ES-I3 (cell line): ENCODE measurements at regions not wholly inside any gene's neighbourhood (a gene's known extent, or its start where the extent isn't known, plus 50 kb on each side); places are given as distances from the start of the nearest gene placed in this dataset.
"Not testable (repeated sequence)": the region's sequence is repeated elsewhere in the genome, so short reads cannot be mapped to it uniquely, and the experiment has no call there.

Experiments
- H3K36me3 ChIP-seq: 2 replicates; pipeline ENCODE4 v1.6.1; 2013; ENCODE audit warnings: mild to moderate bottlenecking, low read length, control low read depth, moderate library complexity; ENCODE audit not compliant: insufficient read depth
- H3K4me1 ChIP-seq: 2 replicates; pipeline ENCODE4 v1.6.1; 2013; ENCODE audit warnings: mild to moderate bottlenecking, control low read depth, low read length; ENCODE audit not compliant: insufficient read depth
- H3K9ac ChIP-seq: 2 replicates; pipeline ENCODE4 v1.6.1; 2013; ENCODE audit warnings: low read depth, mild to moderate bottlenecking, low read length, moderate library complexity
- H3K9me3 ChIP-seq: 2 replicates; pipeline ENCODE4 v1.6.1; 2013; ENCODE audit warnings: mild to moderate bottlenecking, low read length, moderate library complexity; ENCODE audit not compliant: control insufficient read depth, insufficient read depth

GRCh38 chr4:124060261-124060918, 652.1 kb downstream of the ANKRD50 start:
- no peak overlapping the region for H3K9ac ChIP-seq
- H3K4me1 ChIP-seq = no peaks in the 10 kb centered on the region
- peaks cover 3% of the 10 kb centered on the region; the same call in 1 of the 2 replicates for H3K9me3 ChIP-seq
- H3K36me3 ChIP-seq = no peaks in the 10 kb centered on the region

GRCh38 chr4:124061413-124061812, 651.1 kb downstream of the ANKRD50 start:
- Histone ChIP-seq H3K4me1 (no peaks in the 10 kb centered on the region), H3K9ac (no peak overlapping the region), H3K9me3 (peaks cover 3% of the 10 kb centered on the region; the same call in 1 of the 2 replicates), H3K36me3 (no peaks in the 10 kb centered on the region)

- Histone ChIP-seq H3K9me3 (peaks cover 3% of the 10 kb centered on the region), H3K9ac (no peak overlapping the region), H3K36me3 (no peaks in the 10 kb centered on the region), H3K4me1 (no peaks in the 10 kb centered on the region)
Observed at GRCh38 chr4:124065422-124065821, 647.1 kb downstream of the ANKRD50 start.

GRCh38 chr4:124065936-124066335, 646.6 kb downstream of the ANKRD50 start:
- Histone ChIP-seq H3K36me3 (no peaks in the 10 kb centered on the region), H3K9me3 (peaks cover 3% of the 10 kb centered on the region), H3K4me1 (no peaks in the 10 kb centered on the region), H3K9ac (no peak overlapping the region)

- Histone ChIP-seq H3K36me3 (no peaks in the 10 kb centered on the region), H3K4me1 (no peaks in the 10 kb centered on the region), H3K9me3 (peaks cover 3% of the 10 kb centered on the region), H3K9ac (no peak overlapping the region)
Observed at GRCh38 chr4:124066595-124066994, 645.9 kb downstream of the ANKRD50 start.

- Histone ChIP-seq H3K36me3 (no peaks in the 10 kb centered on the region), H3K9me3 (peaks cover 3% of the 10 kb centered on the region), H3K9ac (no peak overlapping the region), H3K4me1 (no peaks in the 10 kb centered on the region)
Observed at GRCh38 chr4:124067046-124067445, 645.5 kb downstream of the ANKRD50 start.

GRCh38 chr4:124070688-124071484, 641.6 kb downstream of the ANKRD50 start:
- Histone ChIP-seq H3K36me3 (no peaks in the 10 kb centered on the region), H3K9ac (no peak overlapping the region), H3K9me3 (no peaks in the 10 kb centered on the region; the same call in none of the 2 replicates), H3K4me1 (no peaks in the 10 kb centered on the region)

- not testable (repeated sequence) for H3K9me3 ChIP-seq, H3K9ac ChIP-seq, H3K36me3 ChIP-seq
Observed at GRCh38 chr4:124075276-124075675, 637.3 kb downstream of the ANKRD50 start.

GRCh38 chr4:124079174-124079780, 633.3 kb downstream of the ANKRD50 start:
- Histone ChIP-seq H3K4me1 (no peaks in the 10 kb centered on the region), H3K9ac (no peak overlapping the region), H3K36me3 (no peaks in the 10 kb centered on the region), H3K9me3 (no peaks in the 10 kb centered on the region; the same call in 1 of the 2 replicates)

More at GRCh38 chr4:124075276-124075675, 637.3 kb downstream of the ANKRD50 start:
- not testable (repeated sequence) for H3K4me1 ChIP-seq

GRCh38 chr4:124083711-124084110, 628.8 kb downstream of the ANKRD50 start:
- Histone ChIP-seq H3K4me1 (no peaks in the 10 kb centered on the region), H3K9me3 (no peaks in the 10 kb centered on the region; the same call in 1 of the 2 replicates), H3K36me3 (no peaks in the 10 kb centered on the region), H3K9ac (no peak overlapping the region)

GRCh38 chr4:124085561-124086180, 626.9 kb downstream of the ANKRD50 start:
- Histone ChIP-seq H3K36me3 (no peaks in the 10 kb centered on the region), H3K4me1 (no peaks in the 10 kb centered on the region), H3K9ac (no peak overlapping the region), H3K9me3 (no peaks in the 10 kb centered on the region)

- no peaks in the 10 kb centered on the region for H3K36me3 ChIP-seq
- no peak overlapping the region for H3K9ac ChIP-seq
- H3K9me3 ChIP-seq = no peaks in the 10 kb centered on the region
- no peaks in the 10 kb centered on the region for H3K4me1 ChIP-seq
Observed at GRCh38 chr4:124090021-124090420, 622.5 kb downstream of the ANKRD50 start.

- H3K9ac ChIP-seq = no peak overlapping the region
- H3K36me3 ChIP-seq = no peaks in the 10 kb centered on the region
- no peaks in the 10 kb centered on the region for H3K9me3 ChIP-seq
- no peaks in the 10 kb centered on the region for H3K4me1 ChIP-seq
Observed at GRCh38 chr4:124092101-124092500, 620.4 kb downstream of the ANKRD50 start.

- H3K9ac ChIP-seq = no peak overlapping the region
- no peaks in the 10 kb centered on the region for H3K9me3 ChIP-seq
- H3K4me1 ChIP-seq = no peaks in the 10 kb centered on the region
- no peaks in the 10 kb centered on the region for H3K36me3 ChIP-seq
Observed at GRCh38 chr4:124092541-124092984, 620.0 kb downstream of the ANKRD50 start.
